SU-DHL-6 (cell line): ENCODE measurements at regions not wholly inside any gene's neighbourhood (a gene's known extent, or its start where the extent isn't known, plus 50 kb on each side); places are given as distances from the start of the nearest gene placed in this dataset.

ENCODE experiments used
- H2AFZ ChIP-seq: fragments of 200-600 bp; sonication (generic); 2 replicates; pipeline ENCODE4 v1.6.1; 2014; ENCODE audit warnings: low read depth, mild to moderate bottlenecking, moderate library complexity, mixed read lengths, antibody characterized with exemption, low read length; ENCODE audit not compliant: severe bottlenecking
- H3F3A ChIP-seq: fragments of 200-600 bp; shearing (Covaris generic); 2 replicates; pipeline ENCODE4 v1.6.0; 2016; ENCODE audit warnings: antibody characterized with exemption, mild to moderate bottlenecking; ENCODE audit not compliant: insufficient read depth
- H3K27ac ChIP-seq: fragments of 200-600 bp; sonication (generic); 2 replicates; pipeline ENCODE4 v1.5.1; 2016; ENCODE audit warnings: low read depth, mild to moderate bottlenecking, low read length, moderate library complexity, mixed read lengths
- H3K27me3 ChIP-seq: fragments of 200-600 bp; sonication (generic), shearing (Covaris generic); 2 replicates; pipeline ENCODE4 v1.6.0; 2014; ENCODE audit warnings: mild to moderate bottlenecking, low read length
- H3K36me3 ChIP-seq: fragments of 200-600 bp; sonication (generic); 2 replicates; pipeline ENCODE4 v1.6.1; 2014; ENCODE audit warnings: mild to moderate bottlenecking, low read length, mixed read lengths
- H3K4me2 ChIP-seq: fragments of 300-600, 200-600 bp; shearing (Covaris generic), sonication (generic); 2 replicates; pipeline ENCODE4 v1.6.0; 2014; ENCODE audit warnings: low read length, low read depth, mild to moderate bottlenecking; ENCODE audit not compliant: poor library complexity, severe bottlenecking
- H3K4me3 ChIP-seq: fragments of 200-600 bp; sonication (generic); 2 replicates; pipeline ENCODE4 v1.5.1; 2014; ENCODE audit warnings: antibody characterized with exemption, low read length, mild to moderate bottlenecking, mixed read lengths; ENCODE audit not compliant: insufficient read depth, poor library complexity, severe bottlenecking
- H3K79me2 ChIP-seq: fragments of 200-600 bp; sonication (generic); 2 replicates; pipeline ENCODE4 v1.6.1; 2014; ENCODE audit warnings: mild to moderate bottlenecking, low read length, moderate library complexity; ENCODE audit not compliant: insufficient read depth
- H3K9ac ChIP-seq: fragments of 200-600 bp; sonication (generic); 2 replicates; pipeline ENCODE4 v1.7.0; 2014; ENCODE audit warnings: mild to moderate bottlenecking, low read length
- H3K9me2 ChIP-seq: fragments of 200-600 bp; sonication (generic); replicated peaks from 2 replicates; pipeline ENCODE4 v1.6.1; 2014; ENCODE audit warnings: low read length; ENCODE audit not compliant: insufficient read depth
- H3K9me3 ChIP-seq: fragments of 200-600 bp; sonication (generic); 2 replicates; pipeline ENCODE4 v1.6.1; 2014; ENCODE audit warnings: low read length, mixed read lengths; ENCODE audit not compliant: insufficient read depth
- H4K20me1 ChIP-seq: fragments of 200-600 bp; sonication (generic); 2 replicates; pipeline ENCODE4 v1.6.1; 2014; ENCODE audit warnings: low read depth, mild to moderate bottlenecking, antibody characterized with exemption, low read length, moderate library complexity, mixed read lengths
- EZH2phosphoT487 ChIP-seq: fragments of 200-600 bp; sonication (generic), shearing (Covaris generic); conservative IDR thresholded peaks from 2 replicates; pipeline ENCODE4 v1.6.1; 2018; ENCODE audit warnings: mild to moderate bottlenecking, antibody characterized with exemption, low read length, moderate library complexity, mixed read lengths
- TF ChIP-seq, protein P1 (sequence below): fragments of 200-600 bp; sonication (generic); IDR thresholded peaks from one replicate; pipeline ENCODE4 v1.5.1; 2017; ENCODE audit warnings: antibody characterized with exemption, mild to moderate bottlenecking, low read length, moderate library complexity; ENCODE audit not compliant: insufficient read depth, poor library complexity, severe bottlenecking

DNA sequence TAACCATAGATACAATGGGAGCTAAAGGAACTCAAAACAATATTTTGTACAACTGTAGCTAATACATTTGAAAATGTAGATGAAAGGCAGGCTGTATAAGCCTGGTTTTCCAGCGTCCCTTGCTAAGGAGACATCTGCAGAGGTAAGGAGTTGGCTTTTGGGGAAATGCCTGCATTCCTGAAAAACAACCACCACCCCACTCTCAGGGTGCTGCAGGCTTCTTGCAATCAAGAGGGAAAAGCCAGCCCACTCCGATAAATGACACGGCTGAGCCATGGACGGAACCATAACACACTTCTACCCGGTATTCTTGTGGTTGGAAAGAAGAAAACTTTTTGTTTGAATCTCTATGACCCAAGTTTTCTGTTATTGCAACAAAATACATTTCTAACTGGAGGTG lies 200.3 kb downstream of the TEX36 start:
- no peak for TF ChIP-seq EZH2phosphoT487
- TF ChIP-seq, protein P1, sequence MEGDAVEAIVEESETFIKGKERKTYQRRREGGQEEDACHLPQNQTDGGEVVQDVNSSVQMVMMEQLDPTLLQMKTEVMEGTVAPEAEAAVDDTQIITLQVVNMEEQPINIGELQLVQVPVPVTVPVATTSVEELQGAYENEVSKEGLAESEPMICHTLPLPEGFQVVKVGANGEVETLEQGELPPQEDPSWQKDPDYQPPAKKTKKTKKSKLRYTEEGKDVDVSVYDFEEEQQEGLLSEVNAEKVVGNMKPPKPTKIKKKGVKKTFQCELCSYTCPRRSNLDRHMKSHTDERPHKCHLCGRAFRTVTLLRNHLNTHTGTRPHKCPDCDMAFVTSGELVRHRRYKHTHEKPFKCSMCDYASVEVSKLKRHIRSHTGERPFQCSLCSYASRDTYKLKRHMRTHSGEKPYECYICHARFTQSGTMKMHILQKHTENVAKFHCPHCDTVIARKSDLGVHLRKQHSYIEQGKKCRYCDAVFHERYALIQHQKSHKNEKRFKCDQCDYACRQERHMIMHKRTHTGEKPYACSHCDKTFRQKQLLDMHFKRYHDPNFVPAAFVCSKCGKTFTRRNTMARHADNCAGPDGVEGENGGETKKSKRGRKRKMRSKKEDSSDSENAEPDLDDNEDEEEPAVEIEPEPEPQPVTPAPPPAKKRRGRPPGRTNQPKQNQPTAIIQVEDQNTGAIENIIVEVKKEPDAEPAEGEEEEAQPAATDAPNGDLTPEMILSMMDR = no peak
- Histone ChIP-seq H2AFZ (no peak overlapping the region), H3K27me3 (no peaks in the 10 kb centered on the region)

DNA sequence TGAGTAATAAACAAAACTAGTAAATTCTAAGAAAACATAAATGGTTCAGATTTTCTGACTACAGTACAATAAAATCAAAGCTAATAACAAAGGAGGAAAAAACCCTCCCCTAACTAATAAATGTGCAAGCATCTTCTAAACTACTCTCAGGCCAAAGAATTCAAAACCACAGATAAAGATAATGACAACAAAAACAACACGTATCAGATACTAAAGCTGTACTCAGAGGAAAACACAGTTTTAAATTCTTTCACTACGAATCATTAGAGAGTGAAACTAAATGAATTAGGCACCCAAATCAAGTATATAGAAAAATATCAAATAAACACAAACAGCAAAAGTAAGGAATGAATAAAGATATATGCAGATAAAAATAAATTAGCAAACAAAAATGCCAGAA lies 200.9 kb downstream of the TEX36 start:
- H3K27me3 ChIP-seq = no peaks in the 10 kb centered on the region
- no peak for TF ChIP-seq EZH2phosphoT487
- TF ChIP-seq, protein P1 = no peak
- H3K27ac ChIP-seq = no peak overlapping the region
- H3K4me2 ChIP-seq = no peak overlapping the region
- H3K4me3 ChIP-seq = no peak overlapping the region
- H3K9ac ChIP-seq = no peak overlapping the region
- no peaks in the 10 kb centered on the region for H3F3A ChIP-seq
- no peaks in the 10 kb centered on the region for H4K20me1 ChIP-seq
- H3K79me2 ChIP-seq = no peaks in the 10 kb centered on the region
- H3K36me3 ChIP-seq = no peaks in the 10 kb centered on the region
- H2AFZ ChIP-seq = no peak overlapping the region
- H3K9me3 ChIP-seq = no peaks in the 10 kb centered on the region
- 0 out of 2 replicates have a peak, but pooled peaks cover 4% of the 10 kb centered on the region for H3K9me2 ChIP-seq

More for the DNA sequence above, 200.3 kb downstream of the TEX36 start:
- H3K79me2 ChIP-seq = no peaks in the 10 kb centered on the region
- no peaks in the 10 kb centered on the region for H4K20me1 ChIP-seq
- H3K9me3 ChIP-seq = no peaks in the 10 kb centered on the region
- no peaks in the 10 kb centered on the region for H3F3A ChIP-seq
- H3K27ac ChIP-seq = no peak overlapping the region
- no peak overlapping the region for H3K9ac ChIP-seq
- H3K4me2 ChIP-seq = no peak overlapping the region
- no peaks in the 10 kb centered on the region for H3K36me3 ChIP-seq
- H3K9me2 ChIP-seq = 0 out of 2 replicates have a peak, but pooled peaks cover 4% of the 10 kb centered on the region
- no peak overlapping the region for H3K4me3 ChIP-seq

DNA sequence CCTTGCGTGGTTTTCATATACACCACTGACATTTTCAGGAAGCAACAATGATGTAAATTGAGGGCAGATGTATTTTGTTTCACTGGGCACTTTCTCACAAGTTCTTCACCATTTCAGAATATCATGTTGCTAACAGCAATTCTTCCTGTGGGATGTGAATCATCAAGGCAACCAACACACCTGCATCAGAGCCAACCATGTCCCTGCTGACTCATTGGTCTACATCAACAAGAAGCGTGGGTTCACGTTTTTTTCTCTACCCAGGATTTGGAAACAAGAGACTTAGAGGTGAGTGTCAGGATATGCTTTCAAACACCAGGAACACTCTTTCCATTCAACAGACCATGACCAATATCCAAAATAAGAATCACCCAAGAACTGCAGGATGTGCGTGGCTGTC lies 203.9 kb downstream of the TEX36 start:
- no peak overlapping the region for H3K27ac ChIP-seq
- H3K27me3 ChIP-seq = no peaks in the 10 kb centered on the region
- no peak overlapping the region for H3K4me2 ChIP-seq
- H3K9ac ChIP-seq = no peak overlapping the region
- H3K4me3 ChIP-seq = no peak overlapping the region
- no peak for TF ChIP-seq EZH2phosphoT487
- TF ChIP-seq, protein P1 = no peak
- no peaks in the 10 kb centered on the region for H4K20me1 ChIP-seq
- H3K9me2 ChIP-seq = 0 out of 2 replicates have a peak, but pooled peaks cover 4% of the 10 kb centered on the region
- no peaks in the 10 kb centered on the region for H3K36me3 ChIP-seq
- H3K79me2 ChIP-seq = no peaks in the 10 kb centered on the region
- H2AFZ ChIP-seq = no peak overlapping the region
- no peaks in the 10 kb centered on the region for H3K9me3 ChIP-seq
- H3F3A ChIP-seq = no peaks in the 10 kb centered on the region
